Natural killer cell treated with Interleukin-12 subunit alpha and Interleukin-12 subunit beta and Interleukin-15 and Interleukin-18, amount 100 ng/mL, for 72 hours (primary cell): ENCODE measurements at regions not wholly inside any gene's neighbourhood (a gene's known extent, or its start where the extent isn't known, plus 50 kb on each side); places are given as distances from the start of the nearest gene placed in this dataset.
A peak's percentile ranks its signal among the peaks of the same experiment; 100 is the strongest.

Source experiments
- ATAC-seq, 2 donors: fragments of 150-1000 bp; cut with Tn5 transposase in 1 of 2; sonication (Bioruptor Pico), chemical (Tn5 transposase) in 1 of 2; 2 replicates each; pipeline ENCODE4 v1.10.0; 2021
- DNase-seq: peaks from one replicate; pipeline ENCODE4 v3.0.0; 2022; ENCODE audit warnings: low spot score
- H3K27ac Mint-ChIP-seq, 2 donors: 1 replicate in 1 of 2; 2 replicates in 1 of 2; pipeline ENCODE4 v1.8.0; 2022; ENCODE audit warnings: mixed read lengths in 2 of 2, mild to moderate bottlenecking in 1 of 2, moderate library complexity in 1 of 2
- H3K27me3 Mint-ChIP-seq, 2 donors: 1 replicate in 1 of 2; 2 replicates in 1 of 2; pipeline ENCODE4 v1.8.0; 2022; ENCODE audit warnings: mixed read lengths in 2 of 2
- H3K36me3 Mint-ChIP-seq: one replicate; pipeline ENCODE4 v1.8.0; 2022; ENCODE audit warnings: mixed read lengths
- H3K4me1 Mint-ChIP-seq, 2 donors: 1 replicate in 1 of 2; 2 replicates in 1 of 2; pipeline ENCODE4 v1.8.0; 2022; ENCODE audit warnings: low read depth in 2 of 2, mixed read lengths in 2 of 2, mild to moderate bottlenecking in 1 of 2
- H3K4me3 Mint-ChIP-seq: one replicate; pipeline ENCODE4 v1.8.0; 2022; ENCODE audit warnings: mixed read lengths
- H3K9me3 Mint-ChIP-seq: 2 replicates; pipeline ENCODE4 v1.8.0; 2022; ENCODE audit warnings: mixed read lengths

- ATAC-seq (no peak), DNase-seq (no peak)
- H3K9me3 Mint-ChIP-seq: no peaks in the 10 kb centered on the region
- H3K4me3 Mint-ChIP-seq: no peak overlapping the region
- no peak overlapping the region for H3K27ac Mint-ChIP-seq
- H3K27me3 Mint-ChIP-seq: peaks cover 23 to 42% of the 10 kb centered on the region in 2 donors
- no peaks in the 10 kb centered on the region for H3K4me1 Mint-ChIP-seq
- no peaks in the 10 kb centered on the region for H3K36me3 Mint-ChIP-seq
Measured at GRCh38 chr1:232112076-232112475, 485.5 kb downstream of the DISC1 start.

DNA sequence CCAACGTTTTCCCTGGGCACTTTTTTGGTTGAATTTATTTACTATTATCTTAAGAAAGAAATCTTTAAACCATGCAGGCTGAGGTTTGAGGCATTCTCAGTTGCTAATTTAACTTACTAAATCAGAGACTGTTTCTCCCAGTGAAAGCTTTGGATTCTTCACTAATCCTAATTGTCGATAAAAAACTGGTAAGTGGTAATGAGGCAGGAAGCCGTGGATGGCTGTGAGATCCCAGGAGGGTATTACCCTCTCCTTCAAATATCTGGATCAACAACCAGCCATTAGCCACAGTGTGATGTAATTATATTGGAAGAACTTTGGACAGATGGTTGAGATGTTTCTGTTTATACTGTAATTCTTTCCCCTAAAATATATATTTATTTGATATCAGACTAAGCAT is 485.0 kb downstream of the DISC1 start:
- no peaks in the 10 kb centered on the region for H3K36me3 Mint-ChIP-seq
- no peak for DNase-seq
- H3K4me3 Mint-ChIP-seq: no peak overlapping the region
- no peaks in the 10 kb centered on the region for H3K9me3 Mint-ChIP-seq
- no peak for ATAC-seq
- peaks cover 23 to 42% of the 10 kb centered on the region in 2 donors for H3K27me3 Mint-ChIP-seq
- H3K27ac Mint-ChIP-seq: no peak overlapping the region
- H3K4me1 Mint-ChIP-seq: no peaks in the 10 kb centered on the region

GRCh38 chr1:232110281-232111090 is 483.9 kb downstream of the DISC1 start:
- Mint-ChIP-seq H3K27ac (no peak overlapping the region), H3K27me3 (peaks cover 21 to 36% of the 10 kb centered on the region in 2 donors), H3K9me3 (no peaks in the 10 kb centered on the region), H3K4me1 (no peaks in the 10 kb centered on the region), H3K36me3 (no peaks in the 10 kb centered on the region), H3K4me3 (no peak overlapping the region)
- ATAC-seq: peak; percentile 13 to 50
- DNase-seq: no peak

DNA sequence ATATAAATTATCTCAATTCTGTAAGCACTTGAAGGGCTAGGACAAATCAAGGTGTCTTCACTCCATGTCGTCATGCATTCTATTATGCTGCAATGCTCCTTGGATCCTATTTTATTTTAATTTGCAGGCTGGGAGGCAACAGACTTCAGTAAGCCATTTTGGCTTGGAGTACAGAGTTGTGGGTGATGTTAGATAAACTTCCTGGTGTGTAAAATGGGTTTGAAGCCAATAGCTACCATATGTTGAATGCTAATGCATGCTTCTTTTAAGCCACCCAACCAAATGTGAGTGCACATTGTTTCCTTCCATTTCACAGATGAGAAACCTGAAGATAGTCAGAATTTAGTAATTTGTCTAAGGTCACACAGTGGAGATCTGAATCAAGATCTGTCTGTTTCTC is 482.8 kb downstream of the DISC1 start:
- DNase-seq (no peak), ATAC-seq (no peak)
- Mint-ChIP-seq H3K4me3 (no peak overlapping the region), H3K27ac (no peak overlapping the region), H3K4me1 (no peaks in the 10 kb centered on the region), H3K36me3 (no peaks in the 10 kb centered on the region), H3K27me3 (peaks cover 27 to 41% of the 10 kb centered on the region in 2 donors), H3K9me3 (no peaks in the 10 kb centered on the region)

- no peak for DNase-seq
- no peak overlapping the region for H3K27ac Mint-ChIP-seq
- no peaks in the 10 kb centered on the region for H3K36me3 Mint-ChIP-seq
- H3K27me3 Mint-ChIP-seq: peaks cover 31 to 49% of the 10 kb centered on the region in 2 donors
- no peak for ATAC-seq
- no peak overlapping the region for H3K4me3 Mint-ChIP-seq
- no peaks in the 10 kb centered on the region for H3K4me1 Mint-ChIP-seq
- no peaks in the 10 kb centered on the region for H3K9me3 Mint-ChIP-seq
Measured at GRCh38 chr1:232108598-232108997, 482.0 kb downstream of the DISC1 start.

DNA sequence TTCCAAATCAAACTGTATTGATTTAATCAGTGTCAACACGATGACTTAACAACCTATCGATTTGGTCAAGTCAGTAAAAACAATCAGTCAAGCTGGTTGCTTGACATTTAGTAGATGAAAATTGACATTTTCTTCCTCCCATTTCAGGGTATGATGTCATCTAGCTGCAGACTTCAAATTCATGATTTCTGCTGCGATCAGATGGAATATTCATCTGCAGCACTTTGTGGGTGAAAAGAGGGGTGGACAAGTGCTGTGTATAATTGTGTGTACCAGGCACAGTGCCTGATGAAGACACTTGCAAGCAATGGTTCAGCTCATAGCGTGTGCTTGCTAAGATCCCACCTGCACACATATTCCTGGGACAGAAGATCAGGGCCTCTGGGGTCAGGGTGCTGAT is 479.8 kb downstream of the DISC1 start:
- no peaks in the 10 kb centered on the region for H3K4me1 Mint-ChIP-seq
- no peak for DNase-seq
- H3K27ac Mint-ChIP-seq: no peak overlapping the region
- no peak for ATAC-seq
- H3K4me3 Mint-ChIP-seq: no peak overlapping the region
- no peaks in the 10 kb centered on the region for H3K36me3 Mint-ChIP-seq
- H3K27me3 Mint-ChIP-seq: peaks cover 29 to 51% of the 10 kb centered on the region in 2 donors
- H3K9me3 Mint-ChIP-seq: no peaks in the 10 kb centered on the region

GRCh38 chr1:232105561-232105960 is 479.0 kb downstream of the DISC1 start:
- H3K36me3 Mint-ChIP-seq: no peaks in the 10 kb centered on the region
- ATAC-seq (no peak), DNase-seq (no peak)
- no peaks in the 10 kb centered on the region for H3K9me3 Mint-ChIP-seq
- peaks cover 29 to 51% of the 10 kb centered on the region in 2 donors for H3K27me3 Mint-ChIP-seq
- no peaks in the 10 kb centered on the region for H3K4me1 Mint-ChIP-seq
- no peak overlapping the region for H3K27ac Mint-ChIP-seq
- H3K4me3 Mint-ChIP-seq: no peak overlapping the region

- H3K27me3 Mint-ChIP-seq: peaks cover 21 to 39% of the 10 kb centered on the region in 2 donors
- no peaks in the 10 kb centered on the region for H3K9me3 Mint-ChIP-seq
- no peaks in the 10 kb centered on the region for H3K4me1 Mint-ChIP-seq
- H3K4me3 Mint-ChIP-seq: no peak overlapping the region
- H3K36me3 Mint-ChIP-seq: no peaks in the 10 kb centered on the region
- no peak for DNase-seq
- H3K27ac Mint-ChIP-seq: no peak overlapping the region
- no peak for ATAC-seq
Measured at GRCh38 chr1:232101231-232101630, 474.6 kb downstream of the DISC1 start.

- H3K36me3 Mint-ChIP-seq: no peaks in the 10 kb centered on the region
- H3K9me3 Mint-ChIP-seq: no peaks in the 10 kb centered on the region
- DNase-seq: no peak
- no peaks in the 10 kb centered on the region for H3K4me1 Mint-ChIP-seq
- H3K27ac Mint-ChIP-seq: no peak overlapping the region
- H3K4me3 Mint-ChIP-seq: no peak overlapping the region
- peaks cover 6 to 15% of the 10 kb centered on the region in 2 donors for H3K27me3 Mint-ChIP-seq
- ATAC-seq: no peak
Measured at GRCh38 chr1:232096751-232097150, 470.2 kb downstream of the DISC1 start.
